Endothelial cell of umbilical vein (primary cell): ENCODE measurements at regions not wholly inside any gene's neighbourhood (a gene's known extent, or its start where the extent isn't known, plus 50 kb on each side); places are given as distances from the start of the nearest gene placed in this dataset.

ENCODE experiments used
- BruUV-seq: library from RNA; stranded (reverse); fragments of 400-500 nt; replicated peaks from 2 replicates; lab custom pipeline; 2021; lab: Mats Ljungman, UMichigan
- CTCF ChIA-PET: fragments of 300-600, 350-600 bp; sonication (Branson Sonifier 250); formaldehyde crosslinking; loops from one replicate; lab custom pipeline; 2021; ENCODE audit warnings: antibody characterized with exemption, inconsistent platforms; lab: Charles Lee
- POLR2A ChIA-PET: fragments of 300-600, 350-600 bp; sonication (Branson Sonifier 250); formaldehyde crosslinking; loops from one replicate; lab custom pipeline; 2021; ENCODE audit warnings: antibody characterized with exemption, inconsistent platforms; lab: Charles Lee
- DNase-seq: peaks from one replicate; pipeline ENCODE4 v3.0.0-alpha.2; 2011; ENCODE audit warnings: low read depth, low spot score
- FAIRE-seq: peaks from 2 replicates; lab custom pipeline; 2011; peaks lifted over from hg19 to GRCh38; lab: Jason Lieb, UNC
- H2AFZ ChIP-seq: 2 replicates; pipeline ENCODE4 v1.6.0; 2012; ENCODE audit warnings: low read depth, low read length, control low read depth, inconsistent platforms
- H3K27ac ChIP-seq: 2 replicates; pipeline ENCODE4 v1.5.1; 2011; ENCODE audit warnings: low read depth, mild to moderate bottlenecking, control low read depth, low read length, moderate library complexity; ENCODE audit not compliant: insufficient read depth
- H3K27me3 ChIP-seq, 2 experiments: 2 replicates each; pipeline versions ENCODE4 v1.6.0 to v1.6.1; 2011; ENCODE audit warnings: low read length in 2 of 2, mixed read lengths in 1 of 2; ENCODE audit not compliant: control insufficient read depth in 2 of 2, insufficient read depth in 2 of 2
- H3K36me3 ChIP-seq, 2 experiments: 2 replicates in 1 of 2; 3 replicates in 1 of 2; pipeline ENCODE4 v1.5.1; 2011; ENCODE audit warnings: low read length in 2 of 2, mild to moderate bottlenecking in 1 of 2, moderate library complexity in 1 of 2; ENCODE audit not compliant: control insufficient read depth in 2 of 2, insufficient read depth in 2 of 2; ENCODE audit errors: extremely low read depth in 1 of 2
- H3K4me1 ChIP-seq: 3 replicates; pipeline ENCODE4 v1.5.1; 2011; ENCODE audit warnings: mild to moderate bottlenecking, low read length; ENCODE audit not compliant: control insufficient read depth, insufficient read depth; ENCODE audit errors: extremely low read depth
- H3K4me2 ChIP-seq: 2 replicates; pipeline ENCODE4 v1.6.1; 2011; ENCODE audit warnings: low read length, control low read depth, mixed read lengths; ENCODE audit not compliant: insufficient read depth
- H3K4me3 ChIP-seq, 3 experiments: fragments of 200-600 bp in 1 of 3; sonication (generic), shearing (Covaris generic) in 1 of 3; replicated peaks in 1 of 3; 2 replicates each; pipeline ENCODE4 v1.5.1; 2011 to 2016; ENCODE audit warnings: control low read depth in 3 of 3, low read length in 3 of 3, mild to moderate bottlenecking in 2 of 3, inconsistent platforms in 1 of 3, low read depth in 1 of 3, moderate library complexity in 1 of 3; ENCODE audit not compliant: insufficient read depth in 1 of 3
- H3K79me2 ChIP-seq: 2 replicates; pipeline ENCODE4 v1.6.0; 2012; ENCODE audit warnings: low read length, inconsistent platforms; ENCODE audit not compliant: control insufficient read depth, insufficient read depth
- H3K9ac ChIP-seq: replicated peaks from 2 replicates; pipeline ENCODE3; 2011; ENCODE audit warnings: low read length, control low read depth; ENCODE audit not compliant: insufficient read depth; ENCODE audit errors: extremely low read depth
- H3K9me1 ChIP-seq: replicated peaks from 3 replicates; pipeline ENCODE4 v1.6.0; 2011; ENCODE audit warnings: mild to moderate bottlenecking, low read length; ENCODE audit not compliant: control insufficient read depth, insufficient read depth; ENCODE audit errors: extremely low read depth
- H3K9me3 ChIP-seq: replicated peaks from 2 replicates; pipeline ENCODE4 v1.5.1; 2012; ENCODE audit warnings: low read length, inconsistent platforms; ENCODE audit not compliant: control insufficient read depth, insufficient read depth
- H4K20me1 ChIP-seq: replicated peaks from 2 replicates; pipeline ENCODE3; 2011; ENCODE audit warnings: mild to moderate bottlenecking, low read length; ENCODE audit not compliant: control insufficient read depth, insufficient read depth; ENCODE audit errors: extremely low read depth
- EZH2 ChIP-seq: IDR thresholded peaks from 2 replicates; pipeline ENCODE4 v1.6.1; 2012; ENCODE audit warnings: borderline replicate concordance, low read depth, mild to moderate bottlenecking, moderate library complexity, low read length, inconsistent platforms; ENCODE audit not compliant: severe bottlenecking
- FOS ChIP-seq: IDR thresholded peaks from 2 replicates; pipeline ENCODE4 v1.6.1; 2011; ENCODE audit warnings: mild to moderate bottlenecking, low read length, moderate library complexity, borderline replicate concordance; ENCODE audit not compliant: insufficient read depth
- GATA2 ChIP-seq: IDR thresholded peaks from 2 replicates; pipeline ENCODE4 v1.7.0; 2011; ENCODE audit warnings: low read depth, mild to moderate bottlenecking, moderate library complexity, mixed read lengths, low read length; ENCODE audit not compliant: insufficient read length, insufficient read depth
- JUN ChIP-seq: IDR thresholded peaks from 2 replicates; pipeline ENCODE4 v1.6.1; 2011; ENCODE audit warnings: borderline replicate concordance, low read depth; ENCODE audit not compliant: insufficient read length, insufficient read depth
- MYC ChIP-seq: IDR thresholded peaks from one replicate; pipeline ENCODE4 v1.6.1; 2011; ENCODE audit warnings: mild to moderate bottlenecking, low read depth, low read length
- POLR2A ChIP-seq: IDR thresholded peaks from 2 replicates; pipeline ENCODE4 v1.6.1; 2012; ENCODE audit warnings: low read depth, mild to moderate bottlenecking, control low read depth, low read length
- POLR2AphosphoS5 ChIP-seq: IDR thresholded peaks from 2 replicates; pipeline ENCODE4 v1.6.1; 2012; ENCODE audit warnings: low read depth, mild to moderate bottlenecking, control low read depth, low read length, moderate library complexity; ENCODE audit not compliant: insufficient read depth
- dilution Hi-C: fragments of 300-500 bp; cut with MboI; formaldehyde crosslinking; loops from one replicate; pipeline ENCODE4 v1.15.0; 2019; ENCODE audit warnings: low sequenced_read_pairs; ENCODE audit not compliant: extremely low pct_ligation_motif_present
- intact Hi-C: fragments of 100-400 bp; cut with micrococcal nuclease; formaldehyde crosslinking; loops from one replicate; pipeline ENCODE4 v1.10.0; 2022
- TF ChIP-seq, protein P1 (sequence below): IDR thresholded peaks from 2 replicates; pipeline ENCODE4 v1.6.1; 2011; ENCODE audit not compliant: insufficient read depth, insufficient read length
- TF ChIP-seq, protein P2 (sequence below), 2 donors: IDR thresholded peaks; 1 replicate in 1 of 2; 2 replicates in 1 of 2; pipeline ENCODE4 v1.5.1; 2011; ENCODE audit warnings: low read length in 2 of 2, mild to moderate bottlenecking in 2 of 2, moderate library complexity in 2 of 2, control low read depth in 1 of 2, inconsistent platforms in 1 of 2, low read depth in 1 of 2; ENCODE audit not compliant: insufficient read depth in 1 of 2; ENCODE audit errors: extremely low read depth in 1 of 2

DNA sequence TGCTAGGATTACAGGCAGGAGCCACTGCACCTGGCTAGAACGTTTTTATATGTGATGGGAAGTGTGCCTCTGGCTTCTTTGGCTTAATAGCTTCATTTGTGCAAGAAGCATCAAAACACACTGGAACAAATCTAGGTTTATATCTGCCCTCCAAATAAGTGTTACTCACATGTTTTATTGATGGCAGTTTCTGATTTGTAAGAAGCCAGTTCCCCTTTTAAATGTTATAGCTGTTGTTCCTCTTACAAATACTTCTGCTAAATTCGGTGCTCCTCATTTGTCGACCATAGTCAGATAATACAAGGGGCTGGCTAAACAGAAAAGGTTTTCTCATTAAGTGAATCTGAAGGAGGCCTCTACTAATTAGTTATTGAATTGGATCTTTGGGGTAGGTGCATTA lies 307.1 kb upstream of the SEMA6D start:
- intact Hi-C loops (no loop called here), dilution Hi-C loops (no loop called here)
- Histone ChIP-seq H3K27me3 (no peaks in the 10 kb centered on the region), H2AFZ (no peak overlapping the region), H3K79me2 (no peaks in the 10 kb centered on the region), H3K4me1 (peaks cover 33% of the 10 kb centered on the region), H3K9me1 (no peaks in the 10 kb centered on the region), H3K36me3 (no peaks in the 10 kb centered on the region), H3K9me3 (no peaks in the 10 kb centered on the region), H3K4me2 (no peak overlapping the region), H3K9ac (no peak overlapping the region), H3K4me3 (no peak overlapping the region), H3K27ac (no peak overlapping the region), H4K20me1 (no peaks in the 10 kb centered on the region)
- ChIA-PET CTCF (interaction anchor here (1.4 to 1.9 kb wide), 2 partner anchors 26 to 62 kb away, joined by 4 read pairs; no protein-coding TSS in a partner anchor), POLR2A (no interaction called here)
- no peak for DNase-seq
- no peak for FAIRE-seq
- TF ChIP-seq POLR2A (no peak), FOS (no peak), POLR2AphosphoS5 (no peak), JUN (no peak), MYC (no peak), GATA2 (no peak), EZH2 (no peak)
- TF ChIP-seq, protein P1, sequence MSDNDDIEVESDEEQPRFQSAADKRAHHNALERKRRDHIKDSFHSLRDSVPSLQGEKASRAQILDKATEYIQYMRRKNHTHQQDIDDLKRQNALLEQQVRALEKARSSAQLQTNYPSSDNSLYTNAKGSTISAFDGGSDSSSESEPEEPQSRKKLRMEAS = no peak
- no TSS peak for BruUV-seq

DNA sequence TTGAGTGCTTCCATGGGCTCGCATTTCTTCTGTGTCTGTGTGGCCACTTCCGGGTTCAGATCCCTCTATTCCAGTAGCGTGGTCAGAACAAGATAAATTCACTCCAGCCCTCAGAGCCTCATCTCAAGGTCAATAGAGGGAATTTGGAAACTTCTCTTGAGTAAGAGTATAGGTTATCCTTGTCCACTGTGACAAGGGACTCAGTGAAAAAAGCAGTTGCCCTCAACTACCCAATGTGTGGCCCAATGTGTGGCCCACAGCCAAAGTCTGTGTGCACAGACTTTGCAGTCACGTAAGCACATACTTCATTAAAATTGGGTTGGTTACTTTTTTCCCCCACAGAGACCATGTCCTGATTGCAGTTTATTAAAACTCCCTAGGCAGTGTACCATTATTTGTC lies 305.6 kb upstream of the SEMA6D start:
- no TSS peak for BruUV-seq

More for the DNA sequence above, 305.6 kb upstream of the SEMA6D start:
- no peaks in the 10 kb centered on the region for H3K36me3 ChIP-seq
- peak overlapping the region; percentile 51 for H2AFZ ChIP-seq
- DNase-seq = no peak
- H3K27me3 ChIP-seq = no peaks in the 10 kb centered on the region
- no peaks in the 10 kb centered on the region for H4K20me1 ChIP-seq
- no peak overlapping the region for H3K4me2 ChIP-seq
- dilution Hi-C loops = no loop called here
- no peak for FAIRE-seq
- no peak overlapping the region for H3K4me3 ChIP-seq
- intact Hi-C loops = no loop called here
- H3K9ac ChIP-seq = no peak overlapping the region
- peaks cover 41% of the 10 kb centered on the region for H3K4me1 ChIP-seq
- POLR2A ChIA-PET = no interaction called here
- H3K9me1 ChIP-seq = no peaks in the 10 kb centered on the region
- TF ChIP-seq EZH2 = no peak
- no peak for TF ChIP-seq POLR2AphosphoS5
- no peak for TF ChIP-seq JUN
- no peak for TF ChIP-seq MYC
- TF ChIP-seq FOS = no peak
- no peak for TF ChIP-seq GATA2
- TF ChIP-seq POLR2A = no peak
- TF ChIP-seq, protein P2, sequence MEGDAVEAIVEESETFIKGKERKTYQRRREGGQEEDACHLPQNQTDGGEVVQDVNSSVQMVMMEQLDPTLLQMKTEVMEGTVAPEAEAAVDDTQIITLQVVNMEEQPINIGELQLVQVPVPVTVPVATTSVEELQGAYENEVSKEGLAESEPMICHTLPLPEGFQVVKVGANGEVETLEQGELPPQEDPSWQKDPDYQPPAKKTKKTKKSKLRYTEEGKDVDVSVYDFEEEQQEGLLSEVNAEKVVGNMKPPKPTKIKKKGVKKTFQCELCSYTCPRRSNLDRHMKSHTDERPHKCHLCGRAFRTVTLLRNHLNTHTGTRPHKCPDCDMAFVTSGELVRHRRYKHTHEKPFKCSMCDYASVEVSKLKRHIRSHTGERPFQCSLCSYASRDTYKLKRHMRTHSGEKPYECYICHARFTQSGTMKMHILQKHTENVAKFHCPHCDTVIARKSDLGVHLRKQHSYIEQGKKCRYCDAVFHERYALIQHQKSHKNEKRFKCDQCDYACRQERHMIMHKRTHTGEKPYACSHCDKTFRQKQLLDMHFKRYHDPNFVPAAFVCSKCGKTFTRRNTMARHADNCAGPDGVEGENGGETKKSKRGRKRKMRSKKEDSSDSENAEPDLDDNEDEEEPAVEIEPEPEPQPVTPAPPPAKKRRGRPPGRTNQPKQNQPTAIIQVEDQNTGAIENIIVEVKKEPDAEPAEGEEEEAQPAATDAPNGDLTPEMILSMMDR (IDR thresholded peaks at IDR 0.05; ENCODE audit: extremely low read depth in 1 of 2, insufficient read depth in 1 of 2, low read depth in 1 of 2, low read length in 2 of 2) = no peak
- TF ChIP-seq, protein P1 = no peak
- H3K79me2 ChIP-seq = no peaks in the 10 kb centered on the region
- no peak overlapping the region for H3K27ac ChIP-seq
- CTCF ChIA-PET = no interaction called here
- H3K9me3 ChIP-seq = no peaks in the 10 kb centered on the region
